ENCODE measurements at regions not wholly inside any gene's neighbourhood (a gene's known extent, or its start where the extent isn't known, plus 50 kb on each side); places are given as distances from the start of the nearest gene placed in this dataset.

- TF ChIP-seq POLR2AphosphoS5 (IDR thresholded peaks at IDR 0.05; ENCODE audit: low read depth, low read length) (no peak), POLR2A (IDR thresholded peaks at IDR 0.05; ENCODE audit: low read depth, low read length) (no peak), TAF1 (IDR thresholded peaks at IDR 0.05; ENCODE audit: borderline replicate concordance, low read depth, low read length) (no peak)
Observed at GRCh38 chr3:71850654-71851053, 65.7 kb upstream of the PROK2 start.
